GM19324 (cell line): ENCODE measurements at regions not wholly inside any gene's neighbourhood (a gene's known extent, or its start where the extent isn't known, plus 50 kb on each side); places are given as distances from the start of the nearest gene placed in this dataset.

Source experiments
- ATAC-seq: cut with Tn5 transposase; IDR thresholded peaks from one replicate; pipeline ENCODE4 v1.9.1; 2021; ENCODE audit warnings: mild to moderate bottlenecking, moderate library complexity; ENCODE audit not compliant: unreplicated experiment, low FRiP score

DNA sequence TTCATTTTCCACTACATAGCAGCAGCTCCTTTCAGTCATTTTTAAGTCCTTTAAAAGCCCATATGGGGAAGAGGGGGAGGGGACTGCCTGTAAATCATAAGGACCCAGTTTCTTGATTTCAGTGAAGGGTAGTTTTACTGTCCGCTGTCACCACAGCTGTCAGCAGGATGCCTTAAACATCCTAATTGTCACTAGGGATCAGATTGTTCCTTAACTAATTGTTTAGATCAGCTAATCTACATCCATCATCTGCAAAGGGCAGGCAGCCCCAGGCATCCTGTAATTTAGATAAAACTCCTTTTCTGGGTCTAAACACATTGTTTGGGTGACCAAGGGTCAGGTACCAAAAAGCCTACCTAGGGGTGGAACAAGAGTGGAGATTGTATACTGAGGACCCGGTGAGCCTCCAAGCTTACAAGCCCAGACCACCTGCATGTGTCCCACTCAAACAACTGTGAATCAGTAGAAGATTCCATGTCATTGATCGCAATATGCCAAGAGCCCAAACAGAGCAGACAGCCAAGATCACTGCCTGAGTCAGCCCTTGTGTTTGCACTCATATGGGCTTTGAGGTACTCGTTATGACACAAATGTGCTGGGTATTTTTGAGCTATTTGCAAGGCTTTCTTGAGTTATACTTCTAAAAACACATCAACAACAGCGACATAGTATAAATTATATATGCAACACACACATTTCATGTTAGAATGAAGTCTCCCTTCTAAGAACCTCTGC, 198.7 kb upstream of the CEP162 start:
- ATAC-seq = no peak

DNA sequence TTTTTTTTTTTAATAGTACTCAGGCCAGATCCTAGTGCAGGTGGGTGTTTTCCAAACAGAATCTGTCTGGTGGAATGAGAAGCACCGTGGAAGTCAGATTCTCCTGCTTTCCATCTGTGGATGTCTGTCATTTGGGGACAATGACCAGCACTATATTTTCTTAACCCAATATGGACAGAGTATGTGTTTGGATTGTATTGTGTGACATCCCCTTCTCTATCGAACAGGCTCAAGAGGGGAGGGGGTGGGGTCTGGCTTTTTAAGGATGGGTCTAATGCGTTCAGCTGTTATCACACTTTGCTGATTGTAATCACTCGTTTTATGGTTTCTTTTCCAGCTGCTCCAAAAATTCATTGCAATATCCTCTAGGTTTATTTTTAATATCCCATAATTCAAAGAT, 197.5 kb upstream of the CEP162 start:
- ATAC-seq = no peak

DNA sequence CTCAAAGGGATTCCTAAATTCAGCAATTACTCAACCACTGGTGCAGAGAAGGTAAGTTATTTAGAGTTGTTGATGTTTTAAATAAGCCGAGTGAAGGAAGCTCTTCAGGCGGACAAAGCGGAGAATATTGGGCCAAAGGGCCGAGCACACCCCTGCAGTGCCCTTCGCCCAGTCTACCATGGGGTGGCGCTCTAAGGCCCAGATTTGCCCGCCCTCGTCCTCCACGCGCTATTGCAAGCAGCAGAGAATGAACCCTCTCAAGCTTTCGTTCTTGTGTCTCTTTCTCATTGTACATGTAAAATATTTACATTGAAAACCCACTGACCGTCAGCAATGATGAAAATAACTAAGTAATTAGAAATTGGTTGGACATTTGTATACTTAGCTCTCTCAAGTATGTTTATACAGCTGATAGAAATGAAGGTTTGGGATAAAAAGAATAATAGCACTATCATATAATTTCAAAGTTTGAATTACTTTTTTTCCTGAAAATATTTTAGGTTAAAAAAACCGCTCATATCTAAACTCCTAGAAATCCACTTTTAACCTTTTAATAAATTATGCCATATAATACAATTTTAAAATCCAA, 195.0 kb upstream of the CEP162 start:
- ATAC-seq = no peak

DNA sequence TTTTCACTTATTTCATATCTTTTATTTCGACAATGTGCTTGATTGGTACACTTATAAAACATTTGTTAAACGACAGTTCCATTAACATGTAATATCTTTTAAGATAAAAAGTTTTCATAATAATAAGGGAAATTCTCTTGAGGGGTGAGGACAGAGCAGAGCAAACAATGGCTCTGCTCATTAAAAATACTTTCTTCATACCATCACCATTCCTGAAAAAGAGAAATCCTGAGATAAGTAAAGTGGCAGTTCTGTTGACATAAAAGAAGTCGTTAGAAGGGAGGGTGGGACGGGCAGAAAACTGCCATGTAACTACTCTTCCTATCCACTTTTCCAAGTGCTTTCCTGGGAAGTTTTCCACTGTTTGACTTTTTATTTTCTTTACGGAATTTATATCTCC, 193.6 kb upstream of the CEP162 start:
- no peak for ATAC-seq

DNA sequence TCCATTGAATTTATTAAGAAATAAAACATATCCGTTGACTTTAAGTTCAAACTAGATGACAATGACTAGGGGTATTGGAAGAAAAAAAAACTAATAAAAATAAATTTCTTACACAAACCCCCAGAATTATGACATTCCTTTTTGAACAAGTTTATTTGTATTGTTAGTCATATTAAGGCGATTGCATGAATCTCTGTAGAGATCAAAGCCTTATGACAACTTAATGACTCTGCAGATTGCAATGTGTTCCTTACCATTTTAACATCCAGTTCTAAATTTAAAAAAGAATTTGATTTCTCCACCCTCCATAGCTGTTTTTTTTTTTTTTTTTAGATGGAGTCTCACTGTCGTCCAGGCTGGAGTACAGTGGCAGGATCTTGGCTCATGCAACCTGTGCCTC, 189.8 kb upstream of the CEP162 start:
- ATAC-seq = no peak

DNA sequence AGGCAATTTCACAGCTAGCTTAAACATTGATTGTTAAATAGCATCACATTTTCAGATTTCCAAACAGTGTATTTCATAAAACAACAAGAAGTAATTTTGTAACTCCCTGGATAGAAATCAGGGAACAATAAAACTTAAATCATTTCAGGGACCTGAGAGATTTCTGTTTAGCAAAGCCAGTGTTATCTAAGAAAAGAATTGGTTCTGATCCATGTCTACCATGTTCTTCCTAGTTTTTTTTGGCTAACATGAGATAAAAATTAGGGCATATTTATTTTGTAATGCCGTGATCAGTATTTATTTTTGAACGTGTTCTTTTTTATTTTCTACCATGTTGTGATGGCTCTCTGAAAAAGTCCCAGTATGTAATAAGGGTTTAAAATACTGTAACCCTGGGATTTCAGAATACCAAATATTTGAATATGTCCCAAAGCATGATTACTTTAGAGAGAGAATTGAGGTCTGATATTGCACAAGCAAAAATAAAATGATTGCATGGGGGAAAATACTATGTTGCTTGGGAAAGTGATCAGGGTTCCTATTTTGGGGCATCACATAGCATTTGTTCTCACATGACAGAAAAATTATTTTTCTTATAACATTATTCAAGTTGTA, 188.7 kb upstream of the CEP162 start:
- ATAC-seq = no peak

DNA sequence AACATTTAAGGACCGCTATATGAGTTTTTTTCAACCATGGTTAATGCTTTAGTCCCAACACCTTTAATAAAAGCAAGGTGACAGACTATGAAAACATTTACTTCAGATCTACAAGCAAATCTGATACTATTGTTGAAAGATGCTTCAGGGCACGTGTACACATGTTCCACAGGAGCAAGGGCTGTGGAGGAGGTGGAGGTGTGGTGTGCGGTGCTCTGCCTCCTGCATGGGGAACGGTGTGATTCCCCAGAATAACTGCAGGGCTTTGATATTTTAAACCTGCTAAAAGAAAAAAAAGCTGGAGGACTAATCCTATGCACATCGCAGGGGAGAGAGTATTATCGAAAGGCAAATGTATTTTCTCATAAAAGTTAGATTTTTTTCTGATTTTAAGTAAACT, 188.1 kb upstream of the CEP162 start:
- no peak for ATAC-seq

DNA sequence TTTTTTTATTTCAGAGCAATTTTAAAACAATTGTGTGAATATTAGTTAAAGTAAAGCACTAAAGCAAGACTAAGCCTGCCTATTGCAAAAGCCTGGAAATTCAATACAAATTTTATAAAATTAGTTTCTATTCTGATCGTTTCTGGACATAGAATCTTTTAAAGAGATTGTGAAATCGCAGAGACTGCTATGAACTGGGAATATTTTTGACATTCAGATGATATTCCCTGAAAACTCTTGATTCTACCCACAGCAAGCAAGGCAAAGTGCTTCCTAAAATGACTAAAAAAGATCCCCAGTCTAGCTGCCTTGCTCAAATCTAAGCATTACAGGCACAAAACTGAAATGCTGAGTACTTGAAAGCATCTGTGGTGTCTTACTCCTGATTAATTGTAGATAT, 187.6 kb upstream of the CEP162 start:
- ATAC-seq = no peak

DNA sequence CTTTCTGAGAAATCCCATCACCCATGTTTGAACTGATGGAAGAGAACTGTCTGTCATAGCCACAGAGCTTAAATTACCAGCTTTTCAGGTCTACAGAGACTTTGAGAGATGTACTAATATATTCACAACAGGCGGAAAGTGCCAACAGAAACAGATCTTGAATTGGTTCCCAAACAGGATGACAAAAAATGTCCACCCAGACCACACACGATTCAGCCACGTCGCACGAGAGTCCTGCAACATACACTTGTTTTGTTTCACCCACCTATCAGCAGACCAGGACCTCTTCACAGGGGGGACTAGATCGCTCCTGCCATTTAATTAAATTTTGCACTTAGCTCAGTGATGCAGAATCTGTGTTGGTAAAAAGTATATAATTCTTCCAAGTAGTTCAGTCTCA, 187.1 kb upstream of the CEP162 start:
- no peak for ATAC-seq

DNA sequence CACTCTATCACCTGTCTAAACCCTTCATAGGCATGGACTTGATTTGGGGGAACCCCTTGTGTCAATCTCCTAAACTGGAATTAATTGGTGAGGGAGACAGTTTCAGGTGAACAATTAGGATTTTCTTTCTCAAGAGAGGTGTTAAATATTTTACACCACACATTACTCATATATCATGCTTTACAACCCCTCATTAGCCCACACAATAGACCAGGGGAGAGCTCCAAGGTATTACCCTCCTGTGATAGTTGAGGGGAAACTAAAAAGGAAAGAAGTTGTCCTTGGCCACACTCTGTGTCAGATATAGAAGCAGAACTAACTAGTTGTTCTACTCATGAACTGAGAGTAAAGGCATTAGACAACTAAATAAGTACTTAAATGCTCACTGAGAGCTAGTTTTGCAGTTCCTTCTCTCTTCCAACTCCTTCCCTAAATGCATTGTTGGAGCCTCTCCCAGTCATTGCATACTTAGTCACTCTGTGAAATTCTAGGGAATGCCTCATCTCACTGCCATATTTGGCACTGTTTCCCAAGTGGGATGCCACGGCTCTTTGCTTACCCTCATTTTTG, 183.7 kb upstream of the CEP162 start:
- ATAC-seq = no peak

DNA sequence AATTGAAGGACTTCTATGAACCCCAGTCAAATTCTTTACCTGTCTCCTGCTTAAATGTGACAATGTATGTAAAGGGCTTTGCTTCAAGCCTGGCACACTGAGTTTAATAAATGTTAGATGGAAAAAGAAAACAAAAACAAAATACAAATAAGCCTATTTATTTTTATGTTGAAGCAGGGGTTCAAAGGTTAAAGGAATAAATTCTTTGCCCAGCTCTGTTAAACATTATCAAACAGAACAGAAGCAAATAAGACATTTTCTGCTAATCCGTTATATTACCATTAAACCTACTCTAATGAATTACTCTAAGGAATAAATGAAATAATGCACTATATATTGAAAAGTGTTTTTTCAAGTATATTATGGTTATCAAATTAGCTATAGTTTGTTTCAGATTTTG, 182.5 kb upstream of the CEP162 start:
- ATAC-seq = no peak

DNA sequence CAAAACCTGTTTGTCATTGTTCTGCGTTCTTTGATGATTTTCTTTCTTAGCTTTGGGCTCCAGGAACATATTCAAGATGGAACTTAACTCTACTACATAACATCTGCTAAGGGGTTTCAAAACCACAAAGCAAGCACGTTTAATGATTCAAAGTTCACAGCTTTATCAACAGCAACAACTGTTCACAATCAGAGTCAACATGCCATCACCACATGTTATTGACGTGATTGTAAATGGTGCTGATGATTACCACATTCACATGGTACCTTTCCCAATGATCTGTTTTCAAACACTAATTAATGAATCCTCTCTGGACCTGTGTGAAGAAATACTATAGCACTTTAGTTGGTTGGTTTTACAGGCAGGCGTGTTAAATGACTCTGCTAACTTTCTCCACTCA, 180.6 kb upstream of the CEP162 start:
- no peak for ATAC-seq

DNA sequence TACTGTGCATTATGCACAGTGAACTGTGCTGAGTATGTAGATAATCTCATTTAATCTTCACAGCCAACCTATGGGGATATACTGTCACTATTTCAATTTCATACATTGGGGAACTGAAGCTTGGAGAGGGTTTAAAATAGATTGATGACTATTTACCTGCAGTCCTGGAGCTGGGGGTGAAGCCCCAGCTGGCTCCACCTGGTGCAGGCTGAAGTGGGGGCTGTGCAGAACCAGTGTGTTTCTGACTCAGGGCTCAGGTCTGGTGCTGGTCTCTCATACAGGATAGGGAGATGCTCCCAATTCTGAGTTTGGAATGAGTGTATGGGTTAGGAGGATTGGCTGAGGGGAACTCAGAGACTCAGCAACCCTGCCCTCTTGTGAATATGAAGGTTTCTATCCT, 176.1 kb upstream of the CEP162 start:
- no peak for ATAC-seq

DNA sequence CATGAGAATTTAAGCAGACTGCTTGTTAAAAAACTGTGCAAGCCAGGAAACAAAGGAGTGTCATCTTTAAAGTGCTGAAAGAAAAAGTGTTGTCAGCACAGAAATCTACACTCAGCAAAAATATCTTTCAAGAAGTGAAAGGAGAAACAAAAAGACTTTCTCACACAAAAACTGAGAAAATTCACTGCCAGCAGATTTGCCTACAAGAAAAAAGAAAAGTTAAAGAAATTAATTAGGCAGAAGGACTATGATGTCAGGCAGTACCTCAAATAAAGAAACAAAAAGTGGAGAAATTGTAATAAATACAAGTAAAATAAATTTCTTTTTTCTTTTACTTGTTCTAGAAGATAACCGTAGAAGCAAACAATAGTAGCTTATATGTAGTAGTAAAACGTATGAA, 171.6 kb upstream of the CEP162 start:
- no peak for ATAC-seq

DNA sequence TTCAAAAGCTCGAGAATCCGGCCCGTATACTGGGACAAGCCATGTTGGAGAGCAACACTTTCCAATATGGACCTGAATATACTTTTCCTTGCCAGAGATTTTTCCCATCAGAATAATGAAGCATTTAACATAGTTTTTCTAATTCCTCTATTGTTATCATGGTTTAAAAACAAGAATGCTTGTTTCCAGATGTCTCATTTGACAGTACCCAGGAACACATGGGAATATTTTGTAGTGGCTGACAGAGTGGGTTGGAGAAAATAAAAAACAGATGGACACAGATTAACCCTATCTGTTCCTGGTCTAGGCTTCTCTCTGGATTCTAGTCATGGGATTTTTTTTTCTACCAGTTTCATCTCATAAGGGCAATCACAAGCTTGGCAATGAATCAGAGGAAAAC, 164.8 kb upstream of the CEP162 start:
- no peak for ATAC-seq

DNA sequence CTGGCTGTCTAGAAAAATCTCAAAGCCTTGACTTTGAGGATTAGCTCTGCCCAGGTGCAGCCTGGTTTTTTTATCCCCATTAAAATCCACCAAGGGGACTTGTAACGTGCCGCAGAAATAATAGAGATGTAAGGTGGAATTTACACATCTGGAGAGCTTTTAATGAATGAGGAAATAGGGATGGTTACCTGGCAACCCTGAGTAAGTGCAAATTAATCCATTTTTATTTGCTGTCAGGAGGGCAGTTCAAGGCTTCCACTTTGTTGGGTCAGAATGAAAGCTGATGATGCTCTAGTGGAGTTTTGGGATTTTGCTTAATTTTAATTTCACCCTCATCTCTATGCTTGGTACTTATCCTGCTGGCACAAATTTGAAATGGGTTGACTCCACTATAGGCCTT, 163.4 kb upstream of the CEP162 start:
- ATAC-seq = no peak

DNA sequence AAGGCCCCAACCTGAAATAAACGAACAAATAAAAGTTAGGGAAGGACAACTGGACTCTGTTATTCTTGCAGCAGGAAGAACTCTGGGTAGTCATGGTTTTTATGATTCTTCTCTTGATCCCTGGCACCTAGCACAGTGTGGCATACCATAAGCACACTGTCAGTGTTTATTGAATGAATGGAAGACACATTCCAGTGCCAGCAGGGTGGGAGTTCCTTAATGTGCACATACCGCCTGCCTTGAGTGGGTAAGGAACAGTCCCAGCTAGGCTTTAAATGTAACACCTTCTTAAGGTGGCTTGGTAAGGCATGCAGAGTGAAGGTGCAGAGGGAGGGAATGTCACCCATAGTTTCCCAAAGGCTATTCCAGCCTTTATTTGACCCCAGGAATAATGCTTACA, 162.9 kb upstream of the CEP162 start:
- ATAC-seq = no peak

DNA sequence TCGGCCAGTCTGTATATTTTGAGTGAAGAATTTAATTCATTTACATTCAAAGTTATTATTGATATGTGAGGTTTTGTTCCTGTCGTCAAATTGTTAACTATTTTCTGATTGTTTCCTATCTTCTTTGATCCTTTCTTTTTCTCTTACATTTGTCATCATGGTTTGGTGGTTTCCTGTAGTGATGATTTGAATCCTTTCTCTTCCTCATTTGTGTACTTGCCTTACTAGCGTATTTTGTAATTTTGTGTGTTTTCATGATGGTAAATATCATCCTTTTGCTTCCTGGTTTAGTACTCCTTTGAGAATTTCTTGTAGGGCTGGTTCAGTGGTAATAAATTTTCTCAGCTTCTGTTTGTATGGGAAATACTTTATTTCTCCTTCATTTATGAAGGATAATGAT, 151.7 kb upstream of the CEP162 start:
- no peak for ATAC-seq

DNA sequence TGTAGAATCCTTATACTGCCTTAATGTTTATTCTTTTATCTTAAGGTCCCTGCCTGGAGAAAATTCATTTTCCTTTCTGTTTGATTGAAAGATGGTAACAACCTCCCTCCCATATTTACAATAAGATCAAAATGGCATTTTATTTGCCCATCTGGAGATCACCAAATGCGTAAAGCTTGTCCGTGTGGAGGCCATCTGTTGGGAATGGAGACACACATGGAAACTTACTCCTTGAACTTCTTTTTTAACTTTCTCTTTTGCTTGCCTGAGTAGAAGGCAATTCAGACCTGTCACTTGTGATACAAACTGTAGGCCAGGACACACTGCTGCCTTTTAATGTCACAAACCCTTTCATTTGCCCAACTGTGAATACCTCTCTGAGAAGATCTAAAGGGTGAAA, 144.8 kb upstream of the CEP162 start:
- no peak for ATAC-seq

DNA sequence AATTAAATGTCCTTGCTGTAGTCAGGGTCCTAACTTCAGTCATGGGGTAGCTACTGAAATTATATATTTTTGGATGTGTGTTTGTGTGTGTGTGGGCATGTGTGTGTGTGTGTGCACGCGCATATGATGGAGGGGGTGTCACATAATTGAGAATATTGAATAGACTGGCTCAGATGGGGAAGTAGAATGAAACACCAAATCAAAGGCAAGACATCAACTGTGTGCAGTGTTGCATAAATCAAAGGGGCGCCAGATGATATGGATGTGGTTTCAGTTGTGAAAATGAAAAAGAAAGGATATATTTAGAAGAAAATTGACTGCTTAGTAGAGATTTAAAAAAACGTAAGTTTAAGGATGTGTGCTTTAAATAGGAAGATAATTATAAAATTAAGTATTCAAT, 144.2 kb upstream of the CEP162 start:
- no peak for ATAC-seq

DNA sequence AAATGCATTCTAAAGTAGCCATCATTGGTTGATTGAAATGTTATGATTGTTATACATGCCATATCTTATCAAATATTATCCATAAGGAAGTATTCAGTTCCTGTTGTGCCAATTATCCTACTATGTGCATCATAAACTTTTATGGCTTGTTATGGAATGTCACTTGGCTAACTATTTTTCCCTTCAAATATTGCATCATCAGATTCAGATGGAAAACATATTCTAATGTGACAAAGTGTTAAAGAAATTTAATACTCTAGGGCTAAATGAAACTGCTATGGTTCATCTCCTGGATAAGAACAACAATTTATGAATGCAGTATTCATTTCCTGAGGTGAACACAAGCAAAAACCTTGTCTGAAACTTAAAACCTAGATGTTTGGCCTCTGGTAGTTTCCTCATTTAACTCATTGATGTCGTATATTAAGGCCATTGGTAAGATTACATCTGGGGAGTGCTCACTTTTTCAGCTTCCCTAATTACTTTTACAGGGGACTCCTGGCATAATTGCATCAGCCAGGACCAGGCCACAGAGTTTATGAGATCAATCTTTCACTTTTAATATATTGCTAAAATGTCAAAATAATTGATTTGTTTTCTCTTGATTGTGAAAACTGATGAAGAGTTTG, 134.9 kb upstream of the CEP162 start:
- no peak for ATAC-seq
